PC-3 (cell line): ENCODE measurements at regions not wholly inside any gene's neighbourhood (a gene's known extent, or its start where the extent isn't known, plus 50 kb on each side); places are given as distances from the start of the nearest gene placed in this dataset.

Experiments used
- ATAC-seq: fragments of 200-7000 bp; cut with Tn5 transposase; 2 replicates; pipeline ENCODE4 v1.9.1; 2020; ENCODE audit warnings: mild to moderate bottlenecking, moderate library complexity
- BruUV-seq: library from RNA; stranded (reverse); fragments of 400-500 nt; replicated peaks from 2 replicates; lab custom pipeline; 2021; lab: Mats Ljungman, UMichigan
- CTCF ChIA-PET: fragments of 300-600 bp; sonication (Branson Sonifier 250); formaldehyde crosslinking; loops from one replicate; lab custom pipeline; 2022; ENCODE audit warnings: antibody characterized with exemption; lab: Charles Lee
- POLR2A ChIA-PET: fragments of 300-600 bp; sonication (Branson Sonifier 250); formaldehyde crosslinking; loops from one replicate; lab custom pipeline; 2022; ENCODE audit warnings: antibody characterized with exemption; ENCODE audit not compliant: unreplicated experiment; lab: Charles Lee
- DNase-seq: peaks from one replicate; pipeline ENCODE4 v3.0.0-alpha.2; 2015
- H2AFZ ChIP-seq: fragments of 300-600 bp; sonication (generic); 2 replicates; pipeline ENCODE4 v1.6.0; 2016; ENCODE audit warnings: antibody characterized with exemption, low read length
- H3F3A ChIP-seq: fragments of 300-600 bp; sonication (generic); one replicate; pipeline ENCODE4 v1.6.0; 2017; ENCODE audit warnings: antibody characterized with exemption, low read length, control low read depth, mild to moderate bottlenecking; ENCODE audit not compliant: unreplicated experiment
- H3K27ac ChIP-seq: fragments of 300-600 bp; sonication (generic); 2 replicates; pipeline ENCODE4 v1.5.1; 2016; ENCODE audit warnings: mild to moderate bottlenecking, low read length
- H3K27me3 ChIP-seq: fragments of 300-600 bp; sonication (generic); 2 replicates; pipeline ENCODE4 v1.6.1; 2016; ENCODE audit warnings: low read length, mixed read lengths
- H3K36me3 ChIP-seq: fragments of 300-600 bp; sonication (generic); 2 replicates; pipeline ENCODE4 v1.6.1; 2016; ENCODE audit warnings: low read depth, mixed run types, low read length, mixed read lengths
- H3K4me1 ChIP-seq: fragments of 300-600 bp; sonication (generic); 2 replicates; pipeline ENCODE4 v1.5.1; 2016; ENCODE audit warnings: low read length; ENCODE audit not compliant: insufficient read depth
- H3K4me2 ChIP-seq: fragments of 300-600 bp; sonication (generic); 2 replicates; pipeline ENCODE4 v1.6.0; 2016; ENCODE audit warnings: low read length
- H3K4me3 ChIP-seq: fragments of 300-600 bp; sonication (generic); 2 replicates; pipeline ENCODE4 v1.5.1; 2016; ENCODE audit warnings: mild to moderate bottlenecking, low read length, mixed read lengths
- H3K79me2 ChIP-seq: fragments of 300-600 bp; sonication (generic); 2 replicates; pipeline ENCODE4 v1.6.1; 2017; ENCODE audit warnings: low read length, mixed read lengths
- H3K9ac ChIP-seq: fragments of 300-600 bp; sonication (generic); 2 replicates; pipeline ENCODE4 v1.6.0; 2016; ENCODE audit warnings: mild to moderate bottlenecking, low read length
- H3K9me2 ChIP-seq: fragments of 300-600 bp; sonication (generic); replicated peaks from 2 replicates; pipeline ENCODE4 v1.6.1; 2016; ENCODE audit warnings: mixed run types, low read length, mixed read lengths
- H3K9me3 ChIP-seq: fragments of 300-600 bp; sonication (generic); 2 replicates; pipeline ENCODE4 v1.6.1; 2016; ENCODE audit warnings: low read length, mixed read lengths
- H4K20me1 ChIP-seq: fragments of 300-600 bp; sonication (generic); 2 replicates; pipeline ENCODE4 v1.6.1; 2016; ENCODE audit warnings: low read length, mixed read lengths
- CTCF ChIP-seq: fragments of 300-600 bp; sonication (generic); conservative IDR thresholded peaks from 2 replicates; pipeline ENCODE4 v1.5.1; 2017; ENCODE audit warnings: antibody characterized with exemption, low read depth, mild to moderate bottlenecking, low read length
- EZH2 ChIP-seq: fragments of 300-600 bp; sonication (generic); IDR thresholded peaks from one replicate; pipeline ENCODE4 v1.6.1; 2017; ENCODE audit warnings: antibody characterized with exemption, mild to moderate bottlenecking, low read length; ENCODE audit not compliant: unreplicated experiment
- EZH2phosphoT487 ChIP-seq: fragments of 300-600 bp; sonication (generic); IDR thresholded peaks from 2 replicates; pipeline ENCODE4 v1.6.1; 2018; ENCODE audit warnings: mild to moderate bottlenecking, antibody characterized with exemption, low read length, borderline replicate concordance
- intact Hi-C: fragments of 100-400 bp; cut with micrococcal nuclease; formaldehyde crosslinking; loops from 2 replicates; pipeline ENCODE4 v1.9.0; 2023

GRCh38 chr1:201710632-201711597 lies 118.0 kb upstream of the IPO9 start:
- Histone ChIP-seq H3K9me2 (no peaks in the 10 kb centered on the region), H3K27ac (no peak overlapping the region), H4K20me1 (no peaks in the 10 kb centered on the region), H3K36me3 (no peaks in the 10 kb centered on the region), H3K4me2 (no peak overlapping the region), H3F3A (no peaks in the 10 kb centered on the region), H3K27me3 (no peaks in the 10 kb centered on the region), H3K79me2 (no peaks in the 10 kb centered on the region), H2AFZ (no peak overlapping the region), H3K9me3 (no peaks in the 10 kb centered on the region), H3K4me3 (no peak overlapping the region), H3K9ac (no peak overlapping the region), H3K4me1 (peaks cover 46% of the 10 kb centered on the region)
- ChIA-PET POLR2A (no interaction called here), CTCF (interaction anchor here (2.1 kb wide), 1 partner anchor 82 kb away, joined by 35 read pairs; no protein-coding TSS in a partner anchor)
- BruUV-seq: no TSS peak
- no peak for TF ChIP-seq EZH2phosphoT487
- no peak for TF ChIP-seq EZH2
- TF ChIP-seq CTCF: no peak
- intact Hi-C loops: loop anchor here (5.0 kb wide), 1 partner anchor 229 kb away; no protein-coding TSS in a partner anchor
- ATAC-seq (no peak), DNase-seq (no peak)

- Histone ChIP-seq H4K20me1 (no peaks in the 10 kb centered on the region), H3K4me3 (no peak overlapping the region), H3K9me2 (no peaks in the 10 kb centered on the region), H3K36me3 (no peaks in the 10 kb centered on the region), H3K4me2 (no peak overlapping the region), H2AFZ (no peak overlapping the region), H3K79me2 (no peaks in the 10 kb centered on the region), H3K9ac (no peak overlapping the region), H3K27me3 (no peaks in the 10 kb centered on the region), H3K27ac (no peak overlapping the region), H3F3A (no peaks in the 10 kb centered on the region), H3K9me3 (no peaks in the 10 kb centered on the region), H3K4me1 (peaks cover 48% of the 10 kb centered on the region)
- CTCF ChIA-PET: no interaction called here
- no peak for DNase-seq
- no TSS peak for BruUV-seq
- ATAC-seq: no peak
- TF ChIP-seq EZH2phosphoT487 (no peak), EZH2 (no peak), CTCF (no peak)
- POLR2A ChIA-PET: no interaction called here
- intact Hi-C loops: loop anchor here (5.0 kb wide), 1 partner anchor 230 kb away; no protein-coding TSS in a partner anchor
These were observed 117.1 kb upstream of the IPO9 start for GRCh38 chr1:201711811-201712210.
